SK-MEL-5 (cell line): ENCODE measurements at regions not wholly inside any gene's neighbourhood (a gene's known extent, or its start where the extent isn't known, plus 50 kb on each side); places are given as distances from the start of the nearest gene placed in this dataset.

Source experiments
- DNase-seq: peaks from one replicate; pipeline ENCODE4 v3.0.0-alpha.2; 2016; ENCODE audit warnings: low read depth, low spot score
- in situ Hi-C: cut with HindIII; loops from 2 replicates; pipeline ENCODE4 v1.10.0; 2016; ENCODE audit warnings: low sequenced_read_pairs, high pct_unique_total_duplicates, low pct_unique_long_range_greater_than_20kb

- DNase-seq: no peak
- in situ Hi-C loops: no loop called here
Measured at GRCh38 chr1:19547814-19548213, 62.5 kb upstream of the CAPZB start.

GRCh38 chr1:19536519-19536918 lies 51.2 kb upstream of the CAPZB start:
- in situ Hi-C loops: no loop called here
- DNase-seq: no peak

- in situ Hi-C loops: no loop called here
Measured at GRCh38 chr1:19535214-19535613, 49.9 kb upstream of the CAPZB start.

More at GRCh38 chr1:19535214-19535613, 49.9 kb upstream of the CAPZB start:
- DNase-seq: no peak
